ENCODE measurements at regions not wholly inside any gene's neighbourhood (a gene's known extent, or its start where the extent isn't known, plus 50 kb on each side); places are given as distances from the start of the nearest gene placed in this dataset.
"Not testable (repeated sequence)": the region's sequence is repeated elsewhere in the genome, so short reads cannot be mapped to it uniquely, and the experiment has no call there.

DNA sequence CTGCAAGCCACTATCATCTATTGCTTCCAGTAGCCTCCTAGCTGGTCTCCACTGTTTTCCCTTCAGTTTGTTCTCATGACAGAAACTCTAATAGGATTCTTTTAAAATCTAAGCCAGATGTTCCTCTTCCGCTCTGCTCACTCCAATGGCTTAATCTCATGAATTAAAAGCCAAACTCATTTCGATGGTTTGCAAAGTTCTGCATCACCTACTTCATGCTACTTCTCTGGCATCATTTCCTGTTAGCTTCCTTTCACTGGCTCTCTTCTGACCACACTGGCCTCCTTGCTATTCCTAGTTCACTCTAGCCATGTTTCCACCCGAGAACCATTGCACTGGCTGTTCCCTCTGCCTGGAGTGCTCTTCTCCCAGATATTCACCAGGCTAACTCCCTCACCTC is 102.0 kb upstream of the LSM6 start:
- DNase-seq (ENCODE audit: low read depth, low spot score), result no peak

DNA sequence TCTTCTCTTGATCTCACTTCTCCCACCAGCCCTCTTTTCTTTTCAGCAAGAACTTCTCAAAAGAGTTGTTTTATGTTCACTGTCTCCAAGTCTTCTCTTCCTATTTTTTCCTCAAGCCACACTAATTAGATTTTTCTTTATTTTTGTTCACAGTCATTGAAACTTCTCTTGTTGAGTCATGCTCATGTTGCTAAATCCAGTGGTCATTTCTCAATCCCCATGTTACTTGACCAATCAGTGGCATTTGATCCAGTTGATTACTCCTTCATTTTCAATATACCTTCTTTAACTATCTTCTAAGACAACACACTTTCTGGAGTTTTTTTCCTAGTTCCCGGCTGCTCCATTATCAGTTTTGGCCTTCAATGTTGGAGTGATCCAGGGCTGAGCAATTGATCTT is 103.1 kb upstream of the LSM6 start:
- DNase-seq (ENCODE audit: low read depth, low spot score), result no peak

- no peak for DNase-seq (ENCODE audit: low read depth, low spot score)
Observed at GRCh38 chr4:146071390-146071789, 104.1 kb upstream of the LSM6 start.

DNA sequence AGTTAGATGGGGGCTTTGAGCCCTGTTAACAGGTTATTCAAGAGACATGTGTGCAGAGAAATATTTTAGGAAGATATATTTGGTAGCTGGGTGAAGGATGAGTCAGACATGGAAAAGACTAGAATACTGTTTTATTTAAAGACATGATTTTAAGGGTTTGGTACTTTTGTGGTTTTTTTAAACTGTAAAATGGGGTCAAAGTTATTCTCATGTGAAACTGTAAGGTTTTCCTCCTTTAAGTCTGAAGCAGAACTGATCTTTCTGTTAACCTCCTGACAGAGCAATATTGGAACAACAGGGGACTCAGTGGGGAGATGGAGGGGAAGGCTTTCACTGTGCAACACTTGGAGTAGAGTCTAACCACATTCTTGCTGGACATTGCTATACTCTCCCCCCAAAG is 112.4 kb upstream of the LSM6 start:
- DNase-seq (ENCODE audit: low read depth, low spot score), result no peak

GRCh38 chr4:146062340-146062739 is 113.2 kb upstream of the LSM6 start:
- DNase-seq (ENCODE audit: low read depth, low spot score), result no peak

DNA sequence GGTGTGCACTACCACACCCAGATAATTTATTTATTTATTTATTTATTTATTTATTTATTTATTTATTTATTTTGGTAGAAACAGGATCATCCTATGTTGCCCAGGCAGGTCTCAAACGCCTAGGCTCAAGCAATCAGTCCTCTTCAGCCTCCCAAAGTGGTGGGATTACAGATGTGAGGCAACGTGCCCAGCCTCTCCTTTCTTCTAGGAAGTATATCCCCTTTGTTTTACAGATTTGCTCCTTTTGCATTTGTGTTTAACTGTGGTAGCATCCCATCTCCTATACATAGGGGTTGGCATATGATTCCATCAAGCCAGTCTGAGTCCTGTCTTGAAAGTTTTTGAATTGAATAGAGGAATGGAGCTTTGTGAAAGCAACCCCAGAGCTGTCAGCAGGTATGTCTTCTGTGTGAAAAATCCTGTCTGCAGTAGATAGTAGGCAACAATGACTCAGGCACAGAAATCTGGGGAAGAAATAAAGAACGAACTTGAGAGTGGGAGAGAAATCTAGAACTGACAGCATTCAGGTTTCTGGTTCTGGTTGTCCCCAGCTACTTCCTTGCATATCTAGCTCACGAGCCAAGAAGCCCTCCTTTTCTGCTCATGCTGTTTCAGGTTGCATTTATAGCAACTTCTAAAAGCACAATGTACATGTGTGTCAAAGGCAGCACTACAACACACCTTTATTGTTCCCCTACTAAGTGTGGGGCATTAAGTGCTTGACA is 113.7 kb upstream of the LSM6 start:
- DNase-seq (ENCODE audit: low read depth, low spot score), result no peak

DNA sequence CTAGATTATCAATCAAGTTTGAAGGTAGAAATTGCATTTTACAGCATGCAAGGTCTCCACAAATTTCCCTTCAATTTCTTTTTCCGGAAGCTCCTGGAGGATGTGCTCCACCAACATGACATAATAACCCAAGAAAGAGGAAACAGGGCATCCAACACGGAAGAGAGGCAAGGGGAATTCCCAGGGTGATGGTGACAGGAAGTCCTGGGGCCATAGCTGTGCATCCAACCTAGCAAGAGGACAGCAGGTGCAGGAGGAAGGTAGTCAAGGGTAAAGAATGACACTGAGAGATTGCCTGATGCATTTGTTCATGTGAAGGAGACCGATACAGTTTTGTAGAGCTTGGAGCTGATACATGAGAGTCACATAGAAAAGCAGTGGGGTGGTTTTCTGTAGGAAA is 115.7 kb upstream of the LSM6 start:
- DNase-seq (ENCODE audit: low read depth, low spot score), result no peak

- DNase-seq (ENCODE audit: low read depth, low spot score), result no peak
Observed at GRCh38 chr4:146059151-146059550, 116.4 kb upstream of the LSM6 start.

- DNase-seq (ENCODE audit: low read depth, low spot score), result no peak
Observed at GRCh38 chr4:146058531-146058930, 117.0 kb upstream of the LSM6 start.

- DNase-seq (ENCODE audit: low read depth, low spot score), result no peak
Observed at GRCh38 chr4:146054676-146055075, 116.1 kb upstream of the ZNF827 start.

DNA sequence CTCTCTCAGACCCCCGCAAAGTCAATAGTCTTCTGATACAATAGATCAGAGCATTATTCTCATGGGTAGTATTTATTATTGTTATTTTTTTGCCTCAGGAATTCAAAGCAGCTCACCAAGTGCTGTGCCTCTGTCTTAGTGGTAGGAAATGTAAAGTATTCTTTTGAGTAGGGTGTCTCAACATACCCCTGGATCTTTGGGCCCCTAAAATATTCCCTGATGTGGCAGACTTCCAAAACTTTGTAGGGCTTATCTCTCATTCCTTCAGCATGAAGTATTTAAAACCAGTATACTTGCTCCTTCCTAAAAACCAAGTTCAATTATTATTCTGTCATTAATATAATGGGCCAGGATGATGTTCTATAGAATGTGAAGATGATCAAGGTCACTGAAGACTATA is 115.3 kb upstream of the ZNF827 start:
- no peak for DNase-seq (ENCODE audit: low read depth, low spot score)

- no peak for DNase-seq (ENCODE audit: low read depth, low spot score)
Observed at GRCh38 chr4:146051728-146052391, 113.2 kb upstream of the ZNF827 start.

GRCh38 chr4:146051223-146051622 is 112.6 kb upstream of the ZNF827 start:
- DNase-seq (ENCODE audit: low read depth, low spot score), result no peak

DNA sequence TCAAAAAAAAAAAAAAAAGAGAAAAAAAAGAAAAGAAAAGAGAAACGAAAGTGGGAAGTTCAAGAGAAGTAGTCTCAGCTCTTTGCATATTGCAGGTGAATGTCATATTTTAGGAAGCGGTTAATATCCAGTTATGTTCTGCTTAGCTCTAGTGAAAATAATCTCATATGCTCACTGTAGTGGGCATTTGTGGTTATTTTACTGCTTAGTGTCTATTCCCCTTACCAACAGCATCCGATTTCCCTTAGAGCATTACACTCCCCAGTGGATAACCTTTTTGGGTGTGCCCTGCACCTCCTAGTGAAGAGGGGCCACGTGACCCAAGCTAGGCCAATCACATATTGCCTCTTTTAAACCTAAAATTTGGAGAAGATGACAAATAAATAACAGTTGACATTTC is 111.2 kb upstream of the ZNF827 start:
- no peak for DNase-seq (ENCODE audit: low read depth, low spot score)

- not testable (repeated sequence) for DNase-seq (ENCODE audit: low read depth, low spot score)
Observed at GRCh38 chr4:146047768-146048167, 109.1 kb upstream of the ZNF827 start.

- no peak for DNase-seq (ENCODE audit: low read depth, low spot score)
Observed at GRCh38 chr4:146041139-146042004, 102.7 kb upstream of the ZNF827 start.

GRCh38 chr4:146040623-146041022 is 102.0 kb upstream of the ZNF827 start:
- no peak for DNase-seq (ENCODE audit: low read depth, low spot score)

GRCh38 chr4:146033149-146033548 is 94.5 kb upstream of the ZNF827 start:
- DNase-seq (ENCODE audit: low read depth, low spot score), result no peak

- DNase-seq (ENCODE audit: low read depth, low spot score), result no peak
Observed at GRCh38 chr4:146032234-146032860, 93.7 kb upstream of the ZNF827 start.

DNA sequence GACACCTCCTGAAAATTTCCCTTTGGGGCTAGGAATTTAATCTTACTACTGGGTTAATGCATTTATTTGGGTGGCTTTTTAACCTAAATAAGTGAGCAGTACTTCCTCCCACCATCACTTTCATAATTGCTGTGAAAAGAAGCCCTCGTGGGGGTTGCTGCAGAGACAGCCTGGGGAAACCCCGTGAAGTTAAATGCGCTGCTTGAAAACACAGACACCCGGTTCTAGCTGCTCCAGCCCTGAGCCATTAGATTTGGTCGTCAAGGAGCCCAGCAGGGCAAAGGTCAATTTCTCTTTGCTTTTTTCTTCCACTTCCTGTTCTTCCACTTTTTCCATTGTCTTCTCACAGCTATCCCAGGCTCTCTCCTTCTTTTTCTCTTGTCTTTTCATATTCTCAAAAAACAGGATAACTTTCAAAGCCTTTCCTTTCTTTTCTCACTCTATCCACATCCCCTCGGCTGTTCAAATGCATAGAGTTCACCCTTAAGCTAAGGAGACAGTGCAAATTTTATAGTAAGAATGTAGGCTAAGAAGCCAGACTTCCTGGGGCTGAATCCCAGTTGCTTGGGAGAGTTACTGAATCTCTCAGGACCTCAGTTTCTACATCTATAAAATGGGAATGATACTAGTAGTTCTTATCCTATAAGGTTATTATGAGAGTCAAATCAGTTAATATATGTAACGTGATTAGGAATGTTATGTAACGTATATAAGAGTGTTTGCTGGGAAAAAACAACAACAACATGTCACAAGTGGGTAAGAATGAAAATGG is 91.5 kb upstream of the ZNF827 start:
- no peak for DNase-seq (ENCODE audit: low read depth, low spot score)

DNA sequence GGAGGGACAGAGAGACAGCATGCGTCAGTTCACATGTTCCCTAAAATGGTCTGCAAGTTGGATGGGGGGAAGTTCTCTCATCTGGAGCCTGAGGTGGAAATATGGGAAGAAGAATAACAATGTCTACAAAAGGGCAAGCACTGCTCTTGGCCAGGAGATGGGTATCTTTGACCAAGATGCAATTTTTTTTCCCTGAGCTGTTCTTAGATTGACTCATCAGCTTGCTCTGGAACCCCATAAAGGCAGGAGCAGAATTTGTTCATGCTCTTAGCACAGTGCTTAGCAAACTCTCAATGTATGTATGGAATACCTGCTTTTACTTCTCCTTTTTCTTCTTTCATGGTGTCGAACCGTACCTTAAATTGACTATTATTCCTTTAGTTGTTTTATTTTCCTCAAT is 90.5 kb upstream of the ZNF827 start:
- DNase-seq (ENCODE audit: low read depth, low spot score), result no peak

Data from iPS DF 19.7 (cell line).